Naive thymus-derived CD8-positive, alpha-beta T cell (primary cell): ENCODE measurements at regions not wholly inside any gene's neighbourhood (a gene's known extent, or its start where the extent isn't known, plus 50 kb on each side); places are given as distances from the start of the nearest gene placed in this dataset.

Experiments
- ATAC-seq, 2 donors: fragments of 150-1000 bp; cut with Tn5 transposase in 1 of 2; sonication (Bioruptor Pico), chemical (Tn5 transposase) in 1 of 2; 1 replicate in 1 of 2; 2 replicates in 1 of 2; pipeline ENCODE4 v1.10.0; 2021; ENCODE audit warnings: mild to moderate bottlenecking in 2 of 2, moderate library complexity in 2 of 2
- POLR2A ChIA-PET: fragments of 350-600 bp; sonication (Branson Sonifier 250); formaldehyde crosslinking; loops from one replicate; lab custom pipeline; 2021; ENCODE audit warnings: antibody characterized with exemption; lab: Charles Lee
- DNase-seq, 10 donors: peaks; one replicate each; pipeline versions ENCODE4 v3.0.0 to v3.0.0-alpha.2; 2020 to 2022
- H3K27ac Mint-ChIP-seq, 10 donors: one replicate each; pipeline ENCODE4 v1.8.0; 2020 to 2022; ENCODE audit warnings: mild to moderate bottlenecking in 10 of 10, mixed read lengths in 10 of 10, moderate library complexity in 4 of 10, inconsistent platforms in 1 of 10
- H3K27me3 Mint-ChIP-seq, 5 donors: one replicate each; pipeline ENCODE4 v1.8.0; 2021 to 2022; ENCODE audit warnings: mixed read lengths in 5 of 5
- H3K36me3 Mint-ChIP-seq, 3 donors: one replicate each; pipeline ENCODE4 v1.8.0; 2020 to 2022; ENCODE audit warnings: mixed read lengths in 3 of 3, mild to moderate bottlenecking in 2 of 3, inconsistent platforms in 1 of 3
- H3K4me1 Mint-ChIP-seq, 4 donors: one replicate each; pipeline ENCODE4 v1.8.0; 2021 to 2022; ENCODE audit warnings: mixed read lengths in 4 of 4
- H3K4me3 Mint-ChIP-seq, 10 donors: one replicate each; pipeline ENCODE4 v1.8.0; 2020 to 2022; ENCODE audit warnings: mild to moderate bottlenecking in 10 of 10, mixed read lengths in 10 of 10, moderate library complexity in 6 of 10, inconsistent platforms in 1 of 10
- H3K9me3 Mint-ChIP-seq, 9 donors: one replicate each; pipeline ENCODE4 v1.8.0; 2020 to 2022; ENCODE audit warnings: mixed read lengths in 9 of 9, mild to moderate bottlenecking in 3 of 9, inconsistent platforms in 1 of 9, moderate library complexity in 1 of 9

GRCh38 chr4:177080388-177080787 is 229.3 kb upstream of the NEIL3 start:
- H3K4me1 Mint-ChIP-seq = no peaks in the 10 kb centered on the region
- H3K27me3 Mint-ChIP-seq = peaks cover 0 to 2% (median 0%) of the 10 kb centered on the region in 5 donors
- POLR2A ChIA-PET = no interaction called here
- H3K27ac Mint-ChIP-seq = no peak overlapping the region
- H3K9me3 Mint-ChIP-seq = no peaks in the 10 kb centered on the region
- H3K4me3 Mint-ChIP-seq = no peak overlapping the region
- no peak for ATAC-seq
- H3K36me3 Mint-ChIP-seq = no peaks in the 10 kb centered on the region
- no peak for DNase-seq

GRCh38 chr4:177087060-177087459 is 222.6 kb upstream of the NEIL3 start:
- H3K27me3 Mint-ChIP-seq = peaks cover 0 to 6% (median 4%) of the 10 kb centered on the region in 5 donors
- no peak overlapping the region for H3K4me3 Mint-ChIP-seq
- H3K36me3 Mint-ChIP-seq = no peaks in the 10 kb centered on the region
- ATAC-seq = no peak
- no peaks in the 10 kb centered on the region for H3K9me3 Mint-ChIP-seq
- no peak overlapping the region for H3K27ac Mint-ChIP-seq
- DNase-seq = no peak
- no peaks in the 10 kb centered on the region for H3K4me1 Mint-ChIP-seq
- POLR2A ChIA-PET = no interaction called here

- Mint-ChIP-seq H3K4me1 (no peaks in the 10 kb centered on the region), H3K4me3 (no peak overlapping the region), H3K36me3 (no peaks in the 10 kb centered on the region), H3K9me3 (no peaks in the 10 kb centered on the region), H3K27me3 (peaks cover 0 to 6% (median 4%) of the 10 kb centered on the region in 5 donors), H3K27ac (no peak overlapping the region)
- DNase-seq (no peak), ATAC-seq (no peak)
- POLR2A ChIA-PET = no interaction called here
These were observed 222.2 kb upstream of the NEIL3 start for GRCh38 chr4:177087499-177087898.

- ATAC-seq (no peak), DNase-seq (no peak)
- Mint-ChIP-seq H3K36me3 (no peaks in the 10 kb centered on the region), H3K4me1 (no peaks in the 10 kb centered on the region), H3K27ac (no peak overlapping the region), H3K9me3 (no peaks in the 10 kb centered on the region), H3K4me3 (no peak overlapping the region), H3K27me3 (peaks cover 0 to 10% (median 4%) of the 10 kb centered on the region in 5 donors)
- POLR2A ChIA-PET = no interaction called here
These were observed 218.2 kb upstream of the NEIL3 start for GRCh38 chr4:177091515-177091914.

GRCh38 chr4:177092807-177093206 is 216.9 kb upstream of the NEIL3 start:
- Mint-ChIP-seq H3K9me3 (no peaks in the 10 kb centered on the region), H3K36me3 (no peaks in the 10 kb centered on the region), H3K27ac (no peak overlapping the region), H3K27me3 (peaks cover 0 to 16% (median 4%) of the 10 kb centered on the region in 5 donors), H3K4me3 (no peak overlapping the region), H3K4me1 (no peaks in the 10 kb centered on the region)
- ATAC-seq = no peak
- DNase-seq = no peak
- POLR2A ChIA-PET = no interaction called here

GRCh38 chr4:177093964-177094363 is 215.7 kb upstream of the NEIL3 start:
- Mint-ChIP-seq H3K27ac (no peak overlapping the region), H3K4me1 (no peaks in the 10 kb centered on the region), H3K4me3 (no peak overlapping the region), H3K36me3 (no peaks in the 10 kb centered on the region), H3K27me3 (peaks cover 0 to 16% (median 4%) of the 10 kb centered on the region in 5 donors), H3K9me3 (no peaks in the 10 kb centered on the region)
- no peak for ATAC-seq
- POLR2A ChIA-PET = no interaction called here
- no peak for DNase-seq

GRCh38 chr4:177097291-177097690 is 212.4 kb upstream of the NEIL3 start:
- Mint-ChIP-seq H3K4me1 (no peaks in the 10 kb centered on the region), H3K27me3 (peaks cover 0 to 11% (median 0%) of the 10 kb centered on the region in 5 donors), H3K36me3 (no peaks in the 10 kb centered on the region), H3K9me3 (no peaks in the 10 kb centered on the region), H3K4me3 (no peak overlapping the region), H3K27ac (no peak overlapping the region)
- POLR2A ChIA-PET = no interaction called here
- no peak for DNase-seq
- no peak for ATAC-seq

- DNase-seq (no peak), ATAC-seq (no peak)
- Mint-ChIP-seq H3K4me1 (no peaks in the 10 kb centered on the region), H3K27ac (no peak overlapping the region), H3K9me3 (no peaks in the 10 kb centered on the region), H3K27me3 (peaks cover 0 to 11% (median 0%) of the 10 kb centered on the region in 5 donors), H3K4me3 (no peak overlapping the region), H3K36me3 (no peaks in the 10 kb centered on the region)
- POLR2A ChIA-PET = no interaction called here
These were observed 210.5 kb upstream of the NEIL3 start for GRCh38 chr4:177099211-177099610.

GRCh38 chr4:177100307-177100706 is 209.4 kb upstream of the NEIL3 start:
- Mint-ChIP-seq H3K36me3 (no peaks in the 10 kb centered on the region), H3K4me3 (peak overlapping the region in 1 of 10 donors; percentile 16), H3K4me1 (no peaks in the 10 kb centered on the region), H3K27me3 (peaks cover 0 to 6% (median 0%) of the 10 kb centered on the region in 5 donors), H3K9me3 (no peaks in the 10 kb centered on the region), H3K27ac (no peak overlapping the region)
- ATAC-seq = no peak
- POLR2A ChIA-PET = no interaction called here
- no peak for DNase-seq

GRCh38 chr4:177103619-177104018 is 206.1 kb upstream of the NEIL3 start:
- POLR2A ChIA-PET = no interaction called here
- no peaks in the 10 kb centered on the region for H3K9me3 Mint-ChIP-seq
- H3K36me3 Mint-ChIP-seq = no peaks in the 10 kb centered on the region
- ATAC-seq (no peak), DNase-seq (no peak)
- H3K27me3 Mint-ChIP-seq = peaks cover 0 to 1% (median 0%) of the 10 kb centered on the region in 5 donors
- no peak overlapping the region for H3K27ac Mint-ChIP-seq
- H3K4me3 Mint-ChIP-seq = no peak overlapping the region
- no peaks in the 10 kb centered on the region for H3K4me1 Mint-ChIP-seq

GRCh38 chr4:177105536-177105935 is 204.1 kb upstream of the NEIL3 start:
- Mint-ChIP-seq H3K9me3 (no peaks in the 10 kb centered on the region), H3K36me3 (peaks cover 0 to 3% (median 0%) of the 10 kb centered on the region in 3 donors), H3K4me1 (no peaks in the 10 kb centered on the region), H3K27ac (no peak overlapping the region), H3K4me3 (no peak overlapping the region), H3K27me3 (peaks cover 0 to 5% (median 1%) of the 10 kb centered on the region in 5 donors)
- DNase-seq (no peak), ATAC-seq (no peak)
- POLR2A ChIA-PET = no interaction called here

- POLR2A ChIA-PET = no interaction called here
- peaks cover 0 to 3% (median 0%) of the 10 kb centered on the region in 3 donors for H3K36me3 Mint-ChIP-seq
- ATAC-seq (no peak), DNase-seq (no peak)
- peaks cover 0 to 10% (median 1%) of the 10 kb centered on the region in 9 donors for H3K9me3 Mint-ChIP-seq
- H3K4me1 Mint-ChIP-seq = no peaks in the 10 kb centered on the region
- no peak overlapping the region for H3K4me3 Mint-ChIP-seq
- no peak overlapping the region for H3K27ac Mint-ChIP-seq
- H3K27me3 Mint-ChIP-seq = peaks cover 0 to 5% (median 1%) of the 10 kb centered on the region in 5 donors
These were observed 202.3 kb upstream of the NEIL3 start for GRCh38 chr4:177107288-177107921.

GRCh38 chr4:177108708-177109107 is 201.0 kb upstream of the NEIL3 start:
- H3K27ac Mint-ChIP-seq = no peak overlapping the region
- POLR2A ChIA-PET = no interaction called here
- peaks cover 0 to 5% (median 1%) of the 10 kb centered on the region in 5 donors for H3K27me3 Mint-ChIP-seq
- H3K36me3 Mint-ChIP-seq = peaks cover 0 to 3% (median 0%) of the 10 kb centered on the region in 3 donors
- H3K4me1 Mint-ChIP-seq = no peaks in the 10 kb centered on the region
- peaks cover 0 to 14% (median 6%) of the 10 kb centered on the region in 9 donors for H3K9me3 Mint-ChIP-seq
- no peak overlapping the region for H3K4me3 Mint-ChIP-seq
- ATAC-seq = no peak
- DNase-seq = no peak

- POLR2A ChIA-PET = no interaction called here
- H3K27me3 Mint-ChIP-seq = peaks cover 0 to 5% (median 1%) of the 10 kb centered on the region in 5 donors
- no peak for ATAC-seq
- no peak overlapping the region for H3K27ac Mint-ChIP-seq
- no peak overlapping the region for H3K4me3 Mint-ChIP-seq
- H3K4me1 Mint-ChIP-seq = no peaks in the 10 kb centered on the region
- no peak for DNase-seq
- H3K9me3 Mint-ChIP-seq = peaks cover 0 to 14% (median 6%) of the 10 kb centered on the region in 9 donors
- peaks cover 0 to 3% (median 0%) of the 10 kb centered on the region in 3 donors for H3K36me3 Mint-ChIP-seq
These were observed 199.9 kb upstream of the NEIL3 start for GRCh38 chr4:177109769-177110168.
